ENCODE measurements at regions not wholly inside any gene's neighbourhood (a gene's known extent, or its start where the extent isn't known, plus 50 kb on each side); places are given as distances from the start of the nearest gene placed in this dataset.
"Not testable (repeated sequence)": the region's sequence is repeated elsewhere in the genome, so short reads cannot be mapped to it uniquely, and the experiment has no call there.

DNA sequence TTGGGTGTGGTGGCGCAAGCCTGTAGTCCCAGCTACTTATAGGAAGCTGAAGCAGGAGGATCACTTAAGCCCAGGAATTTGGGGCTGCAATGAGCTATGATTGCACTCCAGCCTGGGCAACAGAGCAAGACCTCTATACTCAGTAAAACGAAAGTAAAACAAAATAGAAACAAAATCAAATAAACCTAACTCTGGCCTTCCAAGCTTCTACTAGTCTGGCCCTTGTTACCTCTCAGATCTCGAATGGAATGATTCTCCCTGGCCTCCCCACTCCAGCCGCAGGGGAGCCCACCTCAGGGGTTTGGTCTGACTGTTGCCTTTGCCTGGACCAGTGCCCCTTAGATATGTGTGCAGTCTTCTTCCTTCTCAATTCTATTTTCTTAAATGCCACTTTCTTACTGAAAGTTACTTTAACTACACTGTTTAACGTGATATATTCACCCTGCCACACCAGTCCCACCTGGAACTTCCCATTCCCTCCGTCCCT lies 160.0 kb upstream of the GCFC2 start:
- DNase-seq = no peak

- no peak for DNase-seq
Observed at GRCh38 chr2:75870133-75870532, 159.4 kb upstream of the GCFC2 start.

DNA sequence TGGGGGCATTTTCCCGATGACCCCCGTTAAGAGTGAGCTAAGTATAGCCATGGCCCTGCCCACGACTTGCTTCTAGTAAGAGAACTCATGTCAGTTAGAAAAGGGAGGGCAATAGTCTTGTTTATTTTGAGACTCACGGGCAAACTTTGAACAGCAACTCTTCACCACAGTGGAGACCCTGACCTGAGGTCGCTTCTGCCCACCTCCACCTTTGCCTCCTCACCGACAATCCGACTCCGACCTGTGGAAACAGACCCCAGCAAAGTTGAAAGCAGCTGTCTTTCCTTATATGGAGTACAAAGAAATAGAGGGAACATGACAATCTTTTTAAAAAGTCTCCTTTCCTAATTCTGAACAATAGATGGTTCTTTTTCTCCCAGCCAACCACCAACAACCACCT lies 155.0 kb upstream of the GCFC2 start:
- no peak for DNase-seq

DNA sequence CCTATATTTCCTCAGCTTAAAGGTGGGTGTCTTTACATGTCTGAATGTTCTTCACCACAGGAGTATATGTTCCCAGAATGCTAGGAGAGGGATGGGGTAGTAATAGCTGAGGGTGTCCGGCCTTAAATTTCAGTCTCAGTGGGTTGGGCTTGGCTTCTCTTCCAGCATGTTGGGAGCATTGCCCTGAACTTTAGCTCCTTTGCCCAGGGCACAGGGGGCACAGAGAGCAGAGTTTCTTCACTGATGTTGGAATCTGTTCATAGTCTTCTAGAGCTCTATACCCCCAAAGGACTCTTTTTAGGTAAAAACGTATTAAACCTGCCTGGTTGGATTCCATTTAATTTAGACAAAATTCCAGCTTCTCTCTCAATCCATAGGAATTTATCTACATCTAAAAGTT lies 154.4 kb upstream of the GCFC2 start:
- DNase-seq = no peak

GRCh38 chr2:75862547-75862946 lies 151.8 kb upstream of the GCFC2 start:
- no peak for DNase-seq

- DNase-seq = no peak
Observed at GRCh38 chr2:75853436-75853835, 142.7 kb upstream of the GCFC2 start.

DNA sequence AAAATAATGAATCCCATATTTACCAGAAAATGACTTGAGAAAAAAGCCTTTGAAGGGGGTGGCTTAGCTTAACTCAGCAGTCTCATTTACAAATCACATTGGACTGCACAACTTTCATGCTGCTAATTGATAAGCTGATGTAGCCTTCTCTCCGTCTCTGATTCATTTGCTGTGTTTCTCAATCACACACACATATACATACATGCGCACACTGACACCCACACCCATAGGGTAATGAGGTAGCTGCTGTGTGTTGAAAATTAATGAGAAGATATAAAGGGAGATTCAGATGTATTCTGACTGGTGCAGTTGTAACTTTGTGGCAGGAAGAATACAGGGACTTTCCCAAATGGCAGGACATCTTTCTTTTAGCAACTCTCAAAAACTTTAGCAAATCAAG lies 141.9 kb upstream of the GCFC2 start:
- no peak for DNase-seq

GRCh38 chr2:75846683-75847190 lies 136.0 kb upstream of the GCFC2 start:
- DNase-seq = no peak

GRCh38 chr2:75844651-75845050 lies 133.9 kb upstream of the GCFC2 start:
- no peak for DNase-seq

DNA sequence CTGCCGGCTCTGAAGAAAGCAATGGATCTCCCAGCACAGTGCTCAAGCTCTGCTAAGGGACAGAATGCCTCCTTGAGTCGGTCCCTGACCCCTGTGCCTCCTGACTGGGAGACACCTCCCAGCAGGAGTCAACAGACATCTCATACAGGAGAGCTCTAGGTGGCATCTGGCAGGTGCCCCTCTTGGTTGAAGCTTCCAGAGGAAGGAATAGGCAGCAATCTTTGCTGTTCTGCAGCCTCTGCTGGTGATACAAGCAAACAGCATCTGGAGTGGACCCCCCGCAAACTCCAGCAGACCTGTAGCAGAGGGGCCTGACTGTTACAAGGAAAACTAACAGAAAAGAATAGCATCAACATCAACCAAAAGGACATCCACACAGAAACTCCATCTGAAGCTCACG lies 123.9 kb upstream of the GCFC2 start:
- not testable (repeated sequence) for DNase-seq

GRCh38 chr2:75833386-75833785 lies 122.7 kb upstream of the GCFC2 start:
- no peak for DNase-seq

- DNase-seq = no peak
Observed at GRCh38 chr2:75828826-75829225, 118.1 kb upstream of the GCFC2 start.

DNA sequence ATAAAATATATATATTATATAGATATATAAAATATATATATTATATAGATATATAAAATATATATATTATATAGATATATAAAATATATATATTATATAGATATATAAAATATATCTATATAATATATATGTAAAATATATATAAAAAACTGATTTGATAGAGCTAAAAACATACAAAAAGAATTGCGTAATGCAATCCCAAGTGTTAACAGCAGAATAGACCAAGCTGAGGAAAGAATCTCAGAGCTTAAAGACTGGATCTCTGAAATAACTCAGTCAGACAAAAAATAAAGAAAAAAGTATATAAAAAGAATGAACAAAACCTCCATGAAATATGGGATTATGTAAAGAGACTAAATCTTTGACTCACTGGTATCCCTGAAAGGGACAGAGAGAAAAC lies 112.8 kb upstream of the GCFC2 start:
- DNase-seq = not testable (repeated sequence)

DNA sequence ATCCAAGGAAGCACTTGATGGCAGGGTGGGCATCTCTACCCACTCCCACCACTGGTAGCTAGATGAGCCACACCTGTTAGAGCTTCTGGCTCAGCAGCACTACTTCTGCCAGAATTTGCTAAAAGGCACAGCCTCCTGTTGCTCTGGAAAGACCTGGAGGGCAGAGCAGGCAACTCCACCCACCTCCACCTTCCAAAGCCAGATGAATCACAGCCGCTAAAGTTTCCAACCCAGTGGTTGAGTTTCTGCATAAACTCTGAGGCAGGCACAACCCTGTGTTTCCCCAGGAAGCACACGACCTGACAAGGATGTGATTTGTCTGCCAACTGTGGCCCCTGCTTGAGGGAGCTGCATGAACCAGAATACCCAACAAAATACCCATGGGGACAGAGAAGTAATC lies 111.6 kb upstream of the GCFC2 start:
- no peak for DNase-seq

DNA sequence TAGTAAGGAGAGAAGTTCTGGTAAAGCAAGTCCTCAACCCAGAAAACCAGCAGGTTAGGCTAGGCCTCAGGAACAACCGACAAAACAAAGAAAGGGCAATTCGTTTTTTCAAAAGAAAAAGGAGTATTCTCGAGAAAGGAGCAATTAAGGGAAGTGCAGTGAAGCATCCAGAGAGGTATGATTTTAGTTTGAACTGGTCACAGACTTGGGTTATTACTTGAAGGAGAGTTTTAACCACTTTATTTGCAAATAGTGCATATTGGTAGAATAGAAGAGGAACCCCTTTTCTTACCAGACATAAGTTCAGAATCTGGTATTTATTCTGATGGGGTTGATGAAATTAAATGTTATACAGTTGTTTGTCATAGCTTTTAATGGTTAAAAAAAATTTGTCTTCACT lies 110.0 kb upstream of the GCFC2 start:
- no peak for DNase-seq

- DNase-seq = no peak
Observed at GRCh38 chr2:75810611-75811330, 100.1 kb upstream of the GCFC2 start.

- DNase-seq = no peak
Observed at GRCh38 chr2:75808793-75809535, 98.2 kb upstream of the GCFC2 start.

DNA sequence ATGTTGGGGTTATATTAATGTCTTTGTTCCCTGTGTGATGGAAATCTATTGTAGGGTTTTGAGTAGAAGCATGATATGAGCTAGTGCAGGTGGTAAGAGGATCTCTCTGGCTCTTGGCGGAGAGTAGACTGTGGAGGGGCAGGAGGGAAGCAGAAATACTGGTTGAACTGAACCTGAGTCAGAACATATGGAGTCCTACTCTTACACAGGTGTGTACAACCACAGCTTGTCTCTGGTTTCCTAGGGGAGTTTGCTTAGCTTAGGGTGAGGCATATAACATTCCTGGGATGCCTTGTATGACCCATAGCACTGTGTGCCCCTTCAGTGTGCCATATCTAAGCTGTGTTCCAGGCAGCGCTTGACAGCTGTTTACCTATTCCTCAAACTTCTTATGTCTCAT lies 97.3 kb upstream of the GCFC2 start:
- DNase-seq = no peak

GRCh38 chr2:75801234-75801982 lies 90.7 kb upstream of the GCFC2 start:
- DNase-seq = no peak

DNA sequence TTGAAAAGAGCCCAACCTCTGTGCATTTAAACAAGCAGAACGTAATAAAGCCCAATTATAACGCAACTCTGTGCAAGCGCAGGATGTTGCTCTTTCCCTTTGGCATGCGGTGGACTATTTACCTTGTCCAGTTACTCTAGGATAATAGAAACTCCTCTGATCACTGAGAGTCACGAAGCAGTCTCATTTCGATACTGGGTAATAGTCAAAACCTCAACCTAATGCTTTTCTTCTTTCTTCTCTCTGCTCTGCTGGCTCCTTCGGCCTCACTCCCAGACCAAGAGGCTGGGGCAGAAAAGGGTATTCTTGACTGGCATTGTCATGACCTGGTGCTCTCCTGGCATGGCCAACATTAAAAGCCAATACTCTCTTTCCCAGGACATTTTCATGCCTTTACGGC lies 89.7 kb upstream of the GCFC2 start:
- DNase-seq = no peak

DNA sequence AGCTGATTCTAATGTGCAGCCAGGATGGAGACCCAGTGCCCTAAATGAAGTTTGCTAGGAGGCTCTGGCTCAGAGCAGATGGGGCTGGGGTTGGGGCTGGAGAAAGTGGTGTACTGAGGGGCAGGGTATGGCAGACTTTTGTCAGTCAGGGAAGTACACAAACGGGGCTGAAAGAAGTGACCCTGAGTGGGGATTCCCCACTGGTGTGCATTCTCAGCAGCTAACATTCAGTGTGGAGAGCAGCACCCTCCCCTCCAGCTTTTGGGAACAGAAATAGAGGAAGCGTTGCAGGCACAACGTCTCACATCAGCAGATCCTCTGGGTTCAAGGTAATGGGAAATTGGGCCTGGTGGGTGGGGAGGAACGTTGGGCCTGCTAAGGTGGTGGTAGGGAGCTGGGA lies 89.1 kb upstream of the GCFC2 start:
- DNase-seq = no peak

- no peak for DNase-seq
Observed at GRCh38 chr2:75798569-75798968, 87.9 kb upstream of the GCFC2 start.

- no peak for DNase-seq
Observed at GRCh38 chr2:75792996-75793395, 82.3 kb upstream of the GCFC2 start.

GRCh38 chr2:75792146-75792545 lies 81.4 kb upstream of the GCFC2 start:
- no peak for DNase-seq
